GM21381 (cell line): ENCODE measurements at regions not wholly inside any gene's neighbourhood (a gene's known extent, or its start where the extent isn't known, plus 50 kb on each side); places are given as distances from the start of the nearest gene placed in this dataset.
"Not testable (repeated sequence)": the region's sequence is repeated elsewhere in the genome, so short reads cannot be mapped to it uniquely, and the experiment has no call there.

ENCODE experiments used
- ATAC-seq: cut with Tn5 transposase; IDR thresholded peaks from one replicate; pipeline ENCODE4 v1.9.1; 2021; ENCODE audit warnings: mild to moderate bottlenecking, moderate library complexity; ENCODE audit not compliant: unreplicated experiment

DNA sequence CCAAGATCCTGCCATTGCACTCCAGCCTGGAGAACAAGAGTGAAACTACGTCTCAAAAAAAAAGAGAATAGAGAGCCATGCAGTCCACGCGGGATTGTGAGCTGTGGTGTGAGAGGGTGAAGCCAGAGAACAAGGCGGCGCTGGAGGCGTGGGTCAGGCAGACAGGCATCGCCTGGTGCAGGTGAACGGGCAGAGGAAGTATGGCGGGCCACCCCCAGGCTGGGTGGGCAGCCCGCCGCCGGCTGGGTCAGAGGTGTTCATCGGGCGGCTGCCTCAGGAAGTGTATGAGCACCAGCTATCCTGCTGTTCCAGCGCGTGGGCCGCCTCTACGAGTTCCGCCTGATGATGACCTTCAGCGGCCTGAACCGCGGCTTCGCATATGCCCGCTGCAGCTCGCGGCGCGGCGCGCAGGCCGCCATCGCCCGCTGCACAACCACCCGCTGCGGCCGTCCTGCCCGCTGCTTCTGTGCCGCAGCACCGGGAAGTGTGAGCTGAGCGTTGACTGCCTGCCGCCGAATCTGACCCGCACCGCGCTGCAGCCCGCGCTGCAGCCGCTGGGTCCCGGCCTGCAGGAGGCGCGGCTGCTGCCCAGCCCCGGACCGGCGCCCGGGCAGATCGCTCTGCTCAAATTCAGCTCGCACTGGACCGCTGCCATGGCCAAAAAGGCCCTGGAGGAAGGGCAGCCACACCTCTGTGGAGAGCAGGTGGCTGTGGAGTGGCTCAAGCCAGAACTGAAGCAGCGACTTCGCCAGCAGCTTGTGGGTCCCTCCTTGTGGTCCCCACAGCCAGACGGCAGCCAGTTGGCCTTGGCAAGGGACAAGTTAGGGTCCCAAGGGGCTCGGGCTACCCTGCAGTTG, 95.5 kb upstream of the PLEKHM1 start:
- not testable (repeated sequence) for ATAC-seq

DNA sequence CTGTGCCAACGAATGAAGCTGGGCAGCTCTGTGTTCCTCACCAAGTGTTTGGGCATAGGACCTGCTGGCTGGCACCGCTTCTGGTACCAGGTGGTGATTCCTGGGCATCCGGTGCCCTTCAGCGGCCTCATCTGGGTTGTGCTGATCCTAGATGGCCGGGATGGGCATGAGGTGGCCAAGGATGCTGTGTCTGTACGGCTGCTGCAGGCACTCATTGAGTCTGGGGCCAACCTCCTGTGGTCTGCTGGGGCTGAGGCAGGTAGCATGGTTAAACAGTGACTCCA, 96.1 kb upstream of the PLEKHM1 start:
- not testable (repeated sequence) for ATAC-seq

DNA sequence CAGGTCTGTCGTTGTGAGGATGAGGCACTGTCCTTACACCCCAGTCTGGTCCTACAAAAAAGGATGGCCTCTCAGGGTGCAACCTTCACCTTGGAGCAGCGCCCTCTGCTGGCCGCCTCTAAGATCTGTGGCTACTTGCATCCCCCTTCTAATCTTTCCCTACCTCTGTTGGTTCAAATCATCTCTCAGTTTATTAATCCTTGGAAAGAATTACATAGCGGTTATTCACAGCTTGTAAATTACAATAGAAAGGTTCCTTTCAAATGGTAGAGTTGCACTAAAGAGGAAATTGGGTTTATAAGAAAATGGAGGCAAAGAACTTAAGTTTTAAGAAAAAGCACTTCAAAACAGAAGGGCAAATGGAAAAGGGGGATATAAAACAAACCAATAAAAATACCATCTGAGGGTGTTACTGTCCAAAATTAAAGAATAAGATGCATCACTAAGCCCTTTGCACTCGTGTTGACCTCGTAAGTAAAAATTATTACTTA, 102.0 kb upstream of the PLEKHM1 start:
- ATAC-seq = not testable (repeated sequence)

DNA sequence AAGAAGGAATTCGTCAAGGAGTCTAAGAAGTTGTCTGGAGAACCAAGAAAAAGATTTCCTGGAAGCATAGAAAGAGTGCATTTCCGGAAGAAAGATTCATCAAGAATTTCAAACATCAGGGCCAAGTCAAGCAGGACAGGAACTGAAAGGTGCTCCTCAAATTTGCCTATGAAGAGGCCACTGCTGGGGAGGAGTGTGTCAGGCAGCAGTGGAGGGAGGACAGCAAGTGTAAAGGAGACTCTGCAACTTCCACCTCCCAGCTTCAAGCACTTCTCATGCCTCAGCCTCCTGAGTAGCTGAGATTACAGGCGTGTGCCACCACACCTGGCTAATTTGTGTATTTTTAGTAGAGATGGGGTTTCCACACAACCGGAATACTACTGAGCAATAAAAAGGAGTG, 105.8 kb upstream of the PLEKHM1 start:
- ATAC-seq = not testable (repeated sequence)

DNA sequence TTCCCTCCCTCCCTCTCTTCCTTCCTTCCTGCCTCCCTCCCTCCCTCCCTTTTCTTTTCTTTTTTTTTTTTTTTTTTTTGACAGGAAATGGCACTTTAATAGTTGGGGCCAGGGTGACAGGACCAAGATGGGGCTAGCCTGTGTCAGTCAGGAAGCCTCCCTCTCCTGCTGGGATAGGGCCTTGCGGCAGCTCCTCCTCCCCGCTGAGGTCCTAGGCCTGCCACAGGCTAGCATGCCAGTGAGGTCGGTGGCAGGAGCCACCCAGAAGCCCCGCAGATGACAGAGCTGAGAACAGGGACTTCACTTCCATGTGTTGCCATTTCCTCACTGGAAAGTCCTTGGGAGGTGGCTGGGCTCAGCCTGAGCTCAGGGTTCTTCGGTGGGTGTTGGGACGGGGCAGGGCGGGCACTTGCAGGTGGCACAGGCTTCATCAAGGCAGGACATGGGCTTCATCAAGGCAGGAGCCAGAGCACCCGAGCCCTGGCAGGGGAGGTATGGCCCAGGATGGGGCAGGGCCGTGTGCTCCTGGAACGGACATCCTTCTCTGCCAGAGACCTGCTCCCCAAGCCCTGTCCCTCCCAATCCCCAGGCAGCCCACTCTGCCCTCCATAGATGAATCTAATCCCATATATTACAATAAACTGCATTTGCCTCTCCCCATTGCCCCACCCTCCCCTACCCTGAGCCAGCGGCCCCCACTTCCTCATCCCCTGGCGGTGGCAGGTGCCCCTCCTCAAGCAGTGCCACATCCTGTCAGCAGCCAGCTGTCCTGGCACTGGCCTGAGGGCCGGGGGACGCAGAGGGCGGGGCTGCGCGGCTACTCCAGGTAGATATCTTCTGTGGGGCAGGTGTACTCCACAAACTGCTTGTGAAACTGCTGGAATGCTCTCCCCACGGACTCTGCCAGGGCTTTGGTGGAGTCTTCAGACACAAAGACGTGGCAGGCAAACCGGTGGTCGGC, 109.8 kb upstream of the PLEKHM1 start:
- not testable (repeated sequence) for ATAC-seq

DNA sequence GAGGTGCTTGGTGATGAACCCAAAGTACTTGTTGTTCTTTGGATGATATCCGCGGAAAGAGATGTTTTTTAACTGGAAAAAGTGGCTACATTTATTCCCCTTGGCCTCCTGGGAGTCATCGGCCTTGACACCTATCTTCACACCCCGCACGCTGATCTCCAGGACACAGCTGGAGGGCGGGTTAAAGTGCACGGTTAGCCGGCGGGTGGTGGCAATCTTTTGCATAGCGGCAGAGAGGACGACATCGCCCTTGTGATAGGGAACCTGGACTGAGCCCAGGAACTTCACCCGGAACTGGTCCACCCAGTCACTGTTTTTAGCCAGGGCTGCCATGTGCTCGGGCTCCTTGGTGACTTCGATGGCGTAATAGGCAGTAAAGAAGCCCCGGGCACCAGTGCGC, 110.5 kb upstream of the PLEKHM1 start:
- ATAC-seq = not testable (repeated sequence)

DNA sequence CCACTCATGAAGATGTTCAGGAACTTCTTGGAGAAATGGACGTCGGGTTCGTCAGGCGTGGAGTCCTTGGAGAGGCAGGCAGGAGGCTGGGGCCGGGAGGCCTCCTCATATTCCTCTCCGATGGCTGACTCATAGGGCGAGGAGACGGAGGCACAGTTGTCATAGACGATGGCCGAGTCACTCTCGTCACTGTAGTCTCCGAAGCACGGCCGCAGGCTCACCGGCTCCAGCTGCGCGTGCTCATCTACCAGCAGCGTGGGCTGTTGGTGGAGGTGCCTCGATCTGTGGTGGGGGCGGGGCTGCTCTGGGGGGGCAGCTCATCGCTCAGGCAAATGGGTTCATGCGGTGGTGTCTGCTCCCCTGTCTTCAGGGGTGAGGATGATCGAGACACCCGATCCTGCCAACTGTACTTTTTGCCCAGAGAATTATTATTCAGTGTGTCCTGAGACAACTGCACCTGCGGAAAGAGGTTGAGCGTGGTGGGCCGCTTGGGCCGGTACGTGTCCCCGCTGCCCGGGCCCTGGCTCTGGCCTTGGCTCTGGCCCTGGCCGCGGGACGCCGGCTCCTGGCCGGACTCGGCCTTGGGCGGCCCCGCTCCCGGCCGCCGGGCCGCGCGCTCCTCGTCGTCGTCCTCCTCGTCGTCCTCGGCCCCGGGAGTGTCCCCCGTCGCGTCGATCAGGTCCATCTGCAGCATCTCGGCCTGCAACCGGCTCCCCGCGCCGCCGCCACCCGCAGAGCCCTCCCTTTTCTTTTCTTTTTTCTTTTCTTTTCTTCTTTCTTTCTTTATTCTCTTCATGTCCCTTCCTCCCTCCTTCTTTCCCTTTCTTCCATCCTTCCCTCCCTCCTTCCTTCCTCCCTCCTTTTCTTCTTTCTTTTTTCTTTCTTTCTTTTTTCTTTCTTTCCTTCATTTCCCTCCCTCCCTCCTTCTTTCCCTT, 111.4 kb upstream of the PLEKHM1 start:
- ATAC-seq = not testable (repeated sequence)

DNA sequence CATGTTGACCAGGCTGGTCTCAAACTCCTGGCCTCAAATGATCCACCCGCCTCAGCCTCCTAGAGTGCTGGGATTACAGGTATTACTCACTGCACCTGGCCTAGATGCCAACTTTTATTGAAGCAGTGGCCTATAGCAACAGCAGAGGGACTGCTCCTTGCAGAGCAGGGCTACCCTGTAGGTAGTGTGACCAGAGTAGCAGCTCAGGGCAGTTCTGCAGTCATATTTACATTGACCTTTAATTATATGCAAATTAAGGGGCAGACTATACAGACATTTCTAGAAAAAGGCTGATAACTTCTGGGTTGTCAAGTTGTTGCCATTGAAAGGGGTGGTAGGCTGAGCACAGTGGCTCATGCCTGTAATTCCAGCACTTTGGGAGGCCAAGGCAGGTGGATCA, 115.2 kb upstream of the PLEKHM1 start:
- ATAC-seq = not testable (repeated sequence)

DNA sequence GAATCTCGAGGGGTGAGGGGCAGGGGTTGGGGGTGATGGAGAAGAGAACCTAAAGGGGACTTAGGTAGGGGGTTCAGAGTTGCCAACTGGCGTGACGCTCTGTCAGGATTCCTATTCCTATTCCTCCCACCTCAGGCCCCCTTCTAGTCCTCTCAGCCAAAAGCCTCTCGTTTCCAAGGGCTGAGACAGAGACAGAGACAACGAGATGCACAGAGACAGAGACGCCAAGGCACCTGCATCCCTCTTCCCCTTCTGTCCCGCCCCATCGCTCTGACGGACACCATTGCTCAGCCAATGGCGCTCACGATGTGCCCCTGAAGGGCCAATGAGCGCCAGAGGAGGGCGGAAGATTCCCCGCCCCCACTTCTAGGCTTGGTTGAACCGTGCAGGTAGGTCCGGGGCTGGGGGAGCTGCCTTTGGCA, 129.5 kb upstream of the PLEKHM1 start:
- peak; percentile 99 for ATAC-seq

DNA sequence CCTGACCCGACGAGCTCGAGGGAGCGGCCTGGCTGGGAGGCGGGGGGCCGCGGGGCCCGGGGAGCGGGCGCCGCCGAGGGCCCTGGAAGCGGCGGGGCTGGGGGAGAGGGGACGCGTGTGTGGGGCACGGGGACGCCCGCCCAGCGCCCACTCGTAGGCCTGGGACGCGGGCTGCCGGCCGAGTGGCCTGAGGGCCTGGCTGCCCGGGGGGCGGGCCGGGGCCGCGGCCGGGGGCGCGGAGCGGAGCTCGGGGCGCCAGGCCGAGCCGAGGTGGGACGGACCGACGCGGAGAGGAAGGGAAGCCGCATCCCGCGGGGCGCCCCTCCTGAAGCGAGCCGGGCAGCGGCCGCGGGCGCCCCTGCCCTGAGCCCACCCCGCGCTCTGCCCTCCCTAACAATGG, 129.9 kb upstream of the PLEKHM1 start:
- ATAC-seq = peak; percentile 39

DNA sequence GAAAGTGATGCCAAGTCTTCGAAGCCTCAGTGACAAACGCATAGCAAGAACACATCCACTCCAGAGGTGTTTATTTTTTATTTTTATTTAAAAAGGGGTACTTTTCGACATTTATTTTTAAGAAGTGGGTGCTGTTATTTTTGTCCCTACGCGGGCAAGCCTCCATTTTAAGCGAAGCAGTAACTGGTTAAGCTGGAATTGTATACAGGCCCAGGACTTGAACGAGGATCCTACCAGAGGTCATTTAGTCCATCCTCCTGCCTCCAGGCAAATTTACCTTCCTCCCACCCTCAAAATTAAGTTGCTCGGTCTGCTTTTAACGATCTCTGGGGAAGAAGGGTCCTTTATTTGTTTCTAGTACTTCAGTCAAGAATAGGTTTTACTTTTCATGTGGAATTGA, 130.6 kb upstream of the PLEKHM1 start:
- ATAC-seq = not testable (repeated sequence)

DNA sequence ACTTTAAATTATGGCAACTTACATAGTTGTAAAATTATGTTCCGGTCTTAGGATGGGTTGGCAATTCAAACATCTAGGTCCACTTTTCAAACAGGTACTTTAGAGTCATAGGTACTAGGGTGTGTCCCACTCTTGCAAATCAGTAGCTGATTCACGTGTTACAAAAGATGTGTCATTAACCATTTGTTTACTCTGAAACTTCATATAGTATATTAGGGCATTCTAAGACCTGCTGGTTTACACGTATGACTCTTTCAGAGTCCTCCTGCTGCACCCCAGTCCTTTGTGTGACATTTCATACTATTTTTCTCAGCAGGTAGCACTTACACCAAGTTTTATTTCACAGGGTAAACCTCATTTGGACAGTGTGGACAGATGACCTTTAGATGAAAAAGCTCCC, 131.8 kb upstream of the PLEKHM1 start:
- ATAC-seq = not testable (repeated sequence)

DNA sequence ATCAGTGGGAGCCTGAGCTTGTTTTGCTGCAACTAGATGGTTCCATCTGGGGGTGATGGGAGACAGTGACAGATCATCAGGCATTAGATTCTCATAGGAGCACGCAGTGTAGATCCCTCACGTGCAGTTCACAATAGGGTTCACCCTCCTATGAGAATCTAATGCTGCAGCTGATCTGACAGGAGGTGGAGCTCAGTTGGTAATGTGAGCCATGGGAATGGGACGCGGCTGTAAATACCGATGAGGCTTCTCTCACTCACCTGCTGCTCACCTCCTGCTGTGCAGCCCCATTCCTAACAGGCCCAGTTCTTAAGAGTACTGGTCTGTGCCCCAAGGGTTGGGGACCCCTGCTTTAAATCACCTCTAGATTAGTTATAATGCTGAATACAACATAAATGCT, 137.5 kb upstream of the PLEKHM1 start:
- ATAC-seq = no peak

DNA sequence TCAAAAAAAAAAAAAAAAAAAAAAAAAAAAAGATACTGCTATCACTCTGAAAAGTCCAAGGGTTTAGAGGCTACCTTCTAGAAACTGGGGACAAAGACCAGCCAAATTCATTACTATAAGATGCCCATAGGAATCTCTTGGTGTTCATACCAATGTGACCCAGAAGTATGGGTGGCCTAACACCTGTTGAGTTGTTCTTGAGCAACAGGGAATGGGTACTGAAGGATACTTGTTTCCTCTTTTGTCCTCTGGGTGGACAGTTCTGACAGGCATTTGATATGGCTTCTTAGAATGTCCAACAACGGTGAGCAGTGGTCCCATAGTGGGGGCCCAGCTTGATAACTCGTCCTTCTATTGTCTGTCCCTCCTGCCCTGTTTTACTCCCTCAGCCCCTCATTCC, 141.4 kb upstream of the PLEKHM1 start:
- no peak for ATAC-seq

DNA sequence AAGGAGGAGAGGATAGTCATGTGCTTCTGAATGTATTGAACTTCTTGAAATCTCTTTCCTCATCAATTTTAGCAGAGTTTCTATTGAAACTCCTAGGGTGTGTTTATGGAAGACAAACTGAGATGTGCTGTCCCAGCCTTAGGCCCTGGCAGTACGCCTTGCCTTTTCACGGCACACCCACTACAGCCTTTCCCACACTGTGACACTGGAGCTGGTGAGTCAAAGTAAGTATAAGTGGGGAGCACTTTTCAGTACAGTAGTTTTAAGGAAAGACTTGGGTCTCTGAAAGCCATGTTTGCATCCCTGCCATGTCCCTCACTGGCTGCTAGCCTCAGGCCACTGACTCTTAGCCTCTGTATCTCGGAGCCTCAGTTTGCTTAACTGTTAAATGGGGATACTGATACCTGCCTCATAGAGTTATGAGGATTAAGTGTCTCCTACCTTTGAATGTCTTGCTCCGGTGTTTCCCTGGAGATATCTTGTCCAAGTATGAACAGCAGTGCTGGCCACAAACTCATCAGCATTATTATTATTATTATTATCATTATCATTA, 144.7 kb upstream of the CRHR1 start:
- ATAC-seq = no peak

DNA sequence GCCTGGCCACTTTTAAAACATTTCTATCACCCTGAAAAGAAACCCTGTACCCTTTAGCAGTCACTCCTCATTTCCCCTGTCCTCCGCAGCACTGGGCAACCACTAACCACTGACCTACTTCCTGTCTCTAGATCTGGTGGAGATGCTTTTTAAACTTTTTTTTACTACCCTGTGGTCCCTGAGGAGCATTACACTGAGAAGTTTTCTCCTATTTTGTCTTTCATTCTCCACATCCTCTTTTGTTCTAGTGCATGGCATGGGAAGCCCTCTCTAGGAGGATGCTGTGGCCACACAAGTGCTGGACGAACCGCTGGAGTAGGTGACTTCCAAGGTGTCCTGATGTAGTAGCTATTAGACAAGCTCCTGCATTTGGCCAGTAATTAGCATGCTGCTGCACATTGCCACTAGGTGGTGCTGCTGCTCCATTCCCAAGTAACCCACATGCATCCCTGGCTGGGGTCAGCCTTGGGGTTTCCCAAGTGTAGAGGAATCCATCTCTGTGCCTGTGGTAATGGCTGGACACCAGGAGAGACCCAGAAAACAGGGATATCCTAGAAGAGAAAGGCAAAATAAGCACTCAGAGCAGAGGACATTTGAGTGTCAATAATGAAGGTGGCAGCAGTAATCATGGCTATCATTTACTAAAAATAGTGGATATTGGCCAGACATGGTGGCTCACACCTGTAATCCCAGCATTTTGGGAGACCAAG, 143.8 kb upstream of the CRHR1 start:
- ATAC-seq = no peak

DNA sequence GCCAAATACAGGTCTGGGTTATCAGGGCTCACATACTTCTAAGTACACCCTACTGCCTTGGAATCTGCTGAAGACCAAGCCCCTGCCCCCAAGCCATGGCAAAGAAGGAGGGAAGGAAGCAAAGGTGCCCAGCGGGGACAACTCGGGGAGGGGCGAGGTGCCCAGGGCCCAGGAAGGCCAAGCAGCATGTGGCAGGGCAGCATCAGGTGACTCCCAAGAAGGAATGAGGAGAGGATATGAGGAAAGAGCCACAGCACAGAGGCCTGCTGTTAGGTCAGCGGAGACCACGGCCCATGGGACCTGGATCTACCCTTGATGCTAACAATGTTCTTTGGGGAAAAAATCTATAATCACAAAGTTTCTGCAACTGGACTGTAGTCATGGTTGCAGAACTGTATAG, 142.6 kb upstream of the CRHR1 start:
- ATAC-seq = no peak

DNA sequence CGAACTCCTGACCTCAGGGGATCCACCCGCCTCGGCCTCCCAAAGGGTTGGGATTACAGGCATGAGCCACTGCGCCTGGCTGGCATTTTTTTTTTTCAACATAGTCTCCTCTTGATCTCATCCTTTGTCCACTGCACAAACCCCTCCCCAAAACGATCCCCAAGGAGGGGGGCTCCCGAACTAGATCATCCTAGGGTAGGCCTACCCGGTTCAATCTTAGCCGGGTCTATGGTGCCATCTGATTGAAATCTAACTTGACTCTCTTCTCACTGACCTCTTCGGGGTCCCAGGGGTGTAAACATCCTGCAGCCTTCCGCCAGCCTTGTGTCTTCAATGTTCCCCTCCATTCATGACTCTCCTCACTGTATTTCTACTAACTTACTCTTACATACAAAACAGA, 140.5 kb upstream of the CRHR1 start:
- no peak for ATAC-seq

DNA sequence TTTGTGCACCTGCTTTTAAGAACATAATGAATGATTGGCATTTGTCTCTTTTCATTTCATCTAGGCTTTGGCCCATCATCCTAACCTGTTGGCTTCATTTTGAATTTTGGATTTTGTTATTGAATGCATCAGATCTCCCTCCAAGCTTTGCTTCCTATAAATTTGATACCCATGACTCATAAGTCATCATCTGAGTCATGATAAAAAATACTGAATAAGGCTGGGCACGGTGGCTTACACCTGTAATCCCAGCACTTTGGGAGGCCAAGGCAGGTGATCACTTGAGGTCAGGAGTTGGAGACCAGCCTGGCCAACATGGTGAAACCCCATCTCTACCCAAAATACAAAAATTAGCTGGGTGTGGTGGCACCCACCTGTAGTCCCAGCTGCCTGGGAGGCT, 139.5 kb upstream of the CRHR1 start:
- ATAC-seq = not testable (repeated sequence)

DNA sequence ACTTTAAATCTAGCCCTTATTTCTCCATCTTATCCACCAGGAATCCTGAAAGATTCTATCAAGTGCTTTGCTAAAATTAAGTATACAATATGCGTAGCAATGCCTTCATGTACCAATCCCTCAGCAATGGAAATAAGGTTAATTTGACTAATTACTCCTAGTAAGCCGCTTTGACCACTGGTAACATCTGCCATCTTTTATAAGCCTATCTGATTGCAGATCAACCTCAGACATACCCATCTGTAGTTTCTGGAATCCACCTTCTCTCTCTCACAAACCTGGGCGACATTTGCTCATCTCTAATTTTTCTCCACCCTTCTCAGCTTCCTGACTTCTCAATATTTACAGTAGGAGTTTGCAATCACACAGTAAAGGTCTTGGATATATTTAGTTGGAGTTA, 138.8 kb upstream of the CRHR1 start:
- ATAC-seq = no peak
